ENCODE measurements at regions not wholly inside any gene's neighbourhood (a gene's known extent, or its start where the extent isn't known, plus 50 kb on each side); places are given as distances from the start of the nearest gene placed in this dataset.

GRCh38 chr6:163944897-163945296 lies 530.4 kb downstream of the QKI start:
- TF ChIP-seq CTCF (IDR thresholded peaks at IDR 0.05; ENCODE audit: poor library complexity): no peak
- TF ChIP-seq EZH2 (IDR thresholded peaks at IDR 0.05; ENCODE audit: borderline replicate concordance): no peak
